GM13977 (cell line): ENCODE measurements at regions not wholly inside any gene's neighbourhood (a gene's known extent, or its start where the extent isn't known, plus 50 kb on each side); places are given as distances from the start of the nearest gene placed in this dataset.
"Not testable (repeated sequence)": the region's sequence is repeated elsewhere in the genome, so short reads cannot be mapped to it uniquely, and the experiment has no call there.

Experiments used
- DNase-seq: peaks from one replicate; pipeline ENCODE4 v3.0.0; 2012; ENCODE audit warnings: low spot score
- CTCF ChIP-seq: IDR thresholded peaks from 2 replicates; pipeline ENCODE4 v1.5.1; 2012; ENCODE audit warnings: mild to moderate bottlenecking, control low read depth; ENCODE audit not compliant: insufficient read depth; ENCODE audit errors: extremely low read depth, missing control alignments
- in situ Hi-C: fragments of 300-500 bp; cut with MboI; formaldehyde crosslinking; loops from one replicate; pipeline ENCODE4 v1.12.0; 2022; ENCODE audit warnings: low sequenced_read_pairs, low pct_unique_long_range_greater_than_20kb, mixed read lengths, inconsistent platforms; ENCODE audit not compliant: unreplicated experiment

DNA sequence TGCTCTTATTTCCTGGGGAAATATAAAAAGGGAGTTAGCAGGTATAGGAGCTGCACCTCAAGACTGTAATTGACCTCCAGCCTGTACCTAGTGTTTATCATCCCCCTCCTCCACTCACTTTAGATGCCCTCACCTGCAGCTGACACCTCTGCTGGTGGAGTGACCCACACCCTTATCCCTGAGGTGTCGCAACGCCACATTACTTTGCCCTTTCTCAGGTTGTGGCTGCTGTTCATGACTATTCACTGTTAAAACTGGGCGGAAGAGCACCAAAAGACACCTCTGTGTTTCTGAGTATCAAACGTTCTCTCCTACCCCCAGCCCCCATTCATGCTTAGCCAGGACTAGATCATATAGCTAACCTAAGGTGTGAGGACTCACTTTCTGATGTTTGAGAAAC lies 101.5 kb upstream of the ADAMTS3 start:
- TF ChIP-seq CTCF = no peak
- no peak for DNase-seq
- in situ Hi-C loops = no loop called here

DNA sequence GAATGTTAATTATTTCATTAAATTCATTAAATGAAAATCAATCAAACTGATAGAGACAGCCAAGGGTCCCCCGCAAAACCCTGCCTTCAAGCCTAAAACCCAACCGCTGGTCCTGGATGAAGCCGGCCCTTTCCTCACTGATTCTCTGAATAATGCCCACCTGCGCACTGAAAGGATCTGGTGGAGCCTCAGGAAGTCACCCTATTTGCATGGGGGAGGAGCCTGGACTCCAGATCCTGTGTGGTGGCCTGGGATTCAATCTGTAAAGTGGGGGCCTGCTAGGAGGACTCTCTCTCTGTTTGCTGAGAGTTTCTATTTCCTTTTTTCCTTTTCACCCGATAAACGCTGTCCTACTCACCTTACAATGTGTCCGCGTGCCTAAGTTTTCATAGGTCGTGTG lies 97.9 kb upstream of the ADAMTS3 start:
- in situ Hi-C loops = no loop called here
- no peak for DNase-seq
- no peak for TF ChIP-seq CTCF

DNA sequence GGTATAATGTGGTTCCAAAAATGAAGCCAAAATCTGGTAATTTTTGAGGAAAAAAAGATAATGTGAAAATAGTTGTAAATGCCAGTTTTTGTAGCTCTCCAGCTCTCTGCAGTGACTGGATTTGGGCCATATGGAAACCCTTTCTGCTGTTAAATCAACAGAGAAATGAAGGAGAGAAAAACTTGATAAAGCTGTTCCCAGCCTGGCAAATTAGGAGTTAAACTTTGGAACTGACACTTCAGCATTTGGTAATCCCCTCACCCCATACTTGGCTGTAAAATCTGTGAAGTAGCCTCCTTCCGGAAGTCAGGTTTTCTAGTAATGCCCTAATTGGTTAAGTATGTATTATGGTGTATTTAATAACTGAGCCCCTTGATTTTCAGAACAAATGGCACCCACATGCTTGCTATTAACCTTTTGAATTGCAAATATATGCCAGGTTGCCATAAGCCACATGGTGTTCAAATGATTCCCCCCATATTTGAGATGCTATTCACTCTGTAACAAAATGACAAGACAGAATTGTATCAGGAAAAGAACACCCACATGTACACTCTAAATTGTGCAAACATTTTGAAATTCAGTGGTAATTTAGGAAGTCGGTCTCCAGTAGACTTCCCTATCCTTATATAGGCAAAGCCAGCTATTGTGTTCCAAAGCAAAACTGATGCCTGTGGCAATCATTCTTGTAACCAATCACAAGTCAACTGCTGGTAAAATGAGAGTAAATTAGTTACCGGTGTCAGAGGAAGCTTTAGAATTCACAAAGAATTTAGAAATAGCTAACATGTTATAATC lies 96.3 kb upstream of the ADAMTS3 start:
- in situ Hi-C loops = no loop called here
- no peak for TF ChIP-seq CTCF
- no peak for DNase-seq

GRCh38 chr4:72663828-72664227 lies 94.8 kb upstream of the ADAMTS3 start:
- in situ Hi-C loops = no loop called here
- TF ChIP-seq CTCF = no peak
- no peak for DNase-seq

DNA sequence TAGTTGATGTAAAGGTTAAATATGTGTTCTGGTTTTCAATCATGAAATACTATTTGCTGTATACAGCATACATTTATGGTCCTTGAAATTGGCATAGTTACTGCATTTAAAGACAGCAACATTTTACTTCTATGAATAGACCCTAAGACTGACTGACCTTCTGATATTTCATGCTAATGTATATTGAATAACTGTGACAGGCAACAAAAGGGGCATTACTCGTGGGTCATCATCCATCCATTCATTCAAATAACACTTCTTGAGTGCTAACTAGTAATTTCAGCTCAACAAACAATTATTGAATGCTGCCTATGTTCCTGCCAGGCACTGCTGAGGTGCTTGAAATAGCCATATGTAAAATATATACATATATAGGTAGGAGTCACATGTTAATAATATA lies 92.8 kb upstream of the ADAMTS3 start:
- TF ChIP-seq CTCF = no peak
- no peak for DNase-seq
- in situ Hi-C loops = no loop called here

DNA sequence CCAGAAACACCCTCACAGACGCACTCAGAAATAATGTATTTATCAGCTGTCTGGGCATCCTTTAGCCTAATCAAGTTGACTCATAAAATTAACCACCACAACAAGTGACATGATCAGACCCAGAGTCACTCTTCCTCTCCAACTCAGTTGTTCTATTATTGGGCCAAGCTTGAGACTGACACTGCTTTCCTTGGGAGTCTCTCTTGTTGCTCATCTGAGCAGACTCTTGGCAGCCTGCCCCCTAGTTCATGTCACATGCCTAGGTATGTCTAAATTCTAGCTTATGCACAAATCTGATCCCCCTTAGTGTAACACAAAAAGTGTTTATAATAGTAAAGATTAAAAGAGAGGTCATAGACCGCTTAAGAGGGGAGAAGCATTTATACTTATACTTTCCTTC lies 72.6 kb upstream of the ADAMTS3 start:
- in situ Hi-C loops = no loop called here
- DNase-seq = no peak
- no peak for TF ChIP-seq CTCF

DNA sequence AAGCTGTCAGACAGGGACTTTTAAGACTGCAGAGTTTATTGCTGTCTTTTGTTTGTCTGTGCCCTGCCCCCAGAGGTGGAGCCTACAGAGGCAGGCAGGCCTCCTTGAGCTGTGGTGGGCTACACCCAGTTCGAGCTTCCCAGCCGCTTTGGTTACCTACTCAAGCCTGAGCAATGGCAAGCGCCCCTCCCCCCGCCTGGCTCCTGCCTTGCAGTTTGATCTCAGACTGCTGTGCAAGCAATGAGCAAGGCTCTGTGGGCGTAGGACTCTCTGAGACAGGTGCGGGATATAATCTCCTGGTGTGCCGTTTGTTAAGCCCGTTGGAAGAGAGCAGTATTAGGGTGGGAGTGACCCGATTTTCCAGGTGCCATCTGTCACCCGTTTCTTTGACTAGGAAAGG lies 67.8 kb upstream of the ADAMTS3 start:
- in situ Hi-C loops, DNase-seq: not testable (repeated sequence)

DNA sequence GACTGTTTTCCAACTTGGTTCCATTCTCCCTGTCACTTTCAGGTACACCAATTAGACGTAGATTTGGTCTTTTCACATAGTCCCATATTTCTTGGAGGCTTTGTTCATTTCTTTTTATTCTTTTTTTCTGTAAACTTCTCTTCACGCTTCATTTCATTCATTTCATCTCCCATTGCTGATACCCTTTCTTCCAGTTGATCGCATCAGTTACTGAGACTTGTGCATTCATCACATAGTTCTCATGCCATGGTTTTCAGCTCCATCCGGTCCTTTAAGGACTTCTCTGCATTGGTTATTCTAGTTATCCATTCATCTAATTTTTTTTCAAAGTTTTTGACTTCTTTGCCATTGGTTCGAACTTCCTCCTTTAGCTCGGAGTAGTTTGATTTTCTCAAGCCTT lies 66.9 kb upstream of the ADAMTS3 start:
- DNase-seq, in situ Hi-C loops: not testable (repeated sequence)

- in situ Hi-C loops, DNase-seq: not testable (repeated sequence)
Measured at GRCh38 chr4:72632253-72632652, 63.2 kb upstream of the ADAMTS3 start.
